ENCODE measurements at regions not wholly inside any gene's neighbourhood (a gene's known extent, or its start where the extent isn't known, plus 50 kb on each side); places are given as distances from the start of the nearest gene placed in this dataset.

GRCh38 chr14:62378057-62378456 lies 615.8 kb downstream of the SNAPC1 start:
- Histone ChIP-seq H3K27ac (no peak overlapping the region), H3K4me1 (no peaks in the 10 kb centered on the region), H3K36me3 (no peaks in the 10 kb centered on the region), H3K27me3 (no peaks in the 10 kb centered on the region), H3K4me3 (no peak overlapping the region), H3K9me3 (peaks cover 0 to 9% (median 0%) of the 10 kb centered on the region in 12 donors)
- TF ChIP-seq CTCF (IDR thresholded peaks at IDR 0.05) (no peak), POLR2A (IDR thresholded peaks at IDR 0.05) (no peak)
- ATAC-seq: no peak
- intact Hi-C loops (cut with DNase I): no loop called here
- no peak for DNase-seq
- WGBS, 4 donors: 78 to 83% (median 80%) methylated on average over 2 of the region's 2 CpGs

- intact Hi-C loops (cut with DNase I): no loop called here
- no peaks in the 10 kb centered on the region for H3K4me1 ChIP-seq
- no peak for ATAC-seq
Observed at GRCh38 chr14:62381311-62382070, 619.3 kb downstream of the SNAPC1 start.

GRCh38 chr14:62409169-62409568 lies 636.1 kb downstream of the KCNH5 start:
- peaks cover 0 to 2% (median 0%) of the 10 kb centered on the region in 12 donors for H3K9me3 ChIP-seq
- no peak overlapping the region for H3K4me3 ChIP-seq
- WGBS, 4 donors: 59 to 73% (median 66%) methylated on average over 4 of the region's 4 CpGs
- intact Hi-C loops (cut with DNase I): no loop called here
- H3K36me3 ChIP-seq: no peaks in the 10 kb centered on the region
- DNase-seq (no peak), ATAC-seq (no peak)
- no peak overlapping the region for H3K27ac ChIP-seq
- TF ChIP-seq POLR2A (IDR thresholded peaks at IDR 0.05) (no peak), CTCF (IDR thresholded peaks at IDR 0.05) (no peak)
- H3K4me1 ChIP-seq: no peaks in the 10 kb centered on the region
- no peaks in the 10 kb centered on the region for H3K27me3 ChIP-seq

More at GRCh38 chr14:62381311-62382070, 619.3 kb downstream of the SNAPC1 start:
- no peak for DNase-seq
- no peaks in the 10 kb centered on the region for H3K36me3 ChIP-seq
- H3K4me3 ChIP-seq: no peak overlapping the region
- TF ChIP-seq POLR2A (IDR thresholded peaks at IDR 0.05): no peak
- TF ChIP-seq CTCF (IDR thresholded peaks at IDR 0.05): no peak
- H3K9me3 ChIP-seq: peaks cover 0 to 8% (median 0%) of the 10 kb centered on the region in 12 donors
- no peak overlapping the region for H3K27ac ChIP-seq
- 74 to 86% (median 80%) methylated on average over 8 of the region's 8 CpGs for whole genome bisulfite sequencing, 4 donors
- no peaks in the 10 kb centered on the region for H3K27me3 ChIP-seq

- Histone ChIP-seq H3K27me3 (no peaks in the 10 kb centered on the region), H3K9me3 (no peaks in the 10 kb centered on the region), H3K4me1 (no peaks in the 10 kb centered on the region), H3K4me3 (no peak overlapping the region), H3K27ac (no peak overlapping the region), H3K36me3 (no peaks in the 10 kb centered on the region)
- 70 to 85% (median 79%) methylated on average over 2 of the region's 2 CpGs for WGBS, 4 donors
- no peak for DNase-seq
- TF ChIP-seq CTCF (IDR thresholded peaks at IDR 0.05) (no peak), POLR2A (IDR thresholded peaks at IDR 0.05) (no peak)
- no peak for ATAC-seq
- intact Hi-C loops (cut with DNase I): no loop called here
Observed at GRCh38 chr14:62409626-62410300, 635.5 kb downstream of the KCNH5 start.

Measured in heart left ventricle (tissue), 16 donors.